Astrocyte of the spinal cord (primary cell): ENCODE measurements at regions not wholly inside any gene's neighbourhood (a gene's known extent, or its start where the extent isn't known, plus 50 kb on each side); places are given as distances from the start of the nearest gene placed in this dataset.
"Not testable (repeated sequence)": the region's sequence is repeated elsewhere in the genome, so short reads cannot be mapped to it uniquely, and the experiment has no call there.

Experiments used
- DNase-seq: peaks from one replicate; pipeline ENCODE4 v3.0.0; 2011; ENCODE audit warnings: low read depth, low spot score
- H3K4me3 ChIP-seq: 2 replicates; pipeline ENCODE4 v1.5.1; 2011; ENCODE audit warnings: low read depth, mild to moderate bottlenecking, low read length, moderate library complexity
- CTCF ChIP-seq: IDR thresholded peaks from 2 replicates; pipeline ENCODE4 v1.5.1; 2012; ENCODE audit warnings: low read depth, mild to moderate bottlenecking, low read length, inconsistent platforms
- in situ Hi-C: cut with HindIII; loops from 2 replicates; pipeline ENCODE4 v1.10.0; 2017; ENCODE audit warnings: low sequenced_read_pairs

- no peak for DNase-seq
- in situ Hi-C loops: no loop called here
- H3K4me3 ChIP-seq: no peak overlapping the region
- no peak for TF ChIP-seq CTCF
Observed at GRCh38 chr1:238611406-238611805, 720.7 kb upstream of the ZP4 start.

GRCh38 chr1:238608144-238608543 is 717.4 kb upstream of the ZP4 start:
- H3K4me3 ChIP-seq: no peak overlapping the region
- no peak for TF ChIP-seq CTCF
- in situ Hi-C loops: no loop called here
- no peak for DNase-seq

- DNase-seq: peak; percentile 55
- TF ChIP-seq CTCF: no peak
- in situ Hi-C loops: no loop called here
- H3K4me3 ChIP-seq: no peak overlapping the region
Observed at GRCh38 chr1:238606896-238607295, 716.2 kb upstream of the ZP4 start.

GRCh38 chr1:238606457-238606856 is 715.7 kb upstream of the ZP4 start:
- TF ChIP-seq CTCF: no peak
- in situ Hi-C loops: no loop called here

GRCh38 chr1:238604357-238604756 is 713.6 kb upstream of the ZP4 start:
- in situ Hi-C loops: no loop called here
- H3K4me3 ChIP-seq: no peak overlapping the region
- no peak for DNase-seq
- TF ChIP-seq CTCF: no peak

More at GRCh38 chr1:238606457-238606856, 715.7 kb upstream of the ZP4 start:
- H3K4me3 ChIP-seq: no peak overlapping the region
- DNase-seq: peak; percentile 4

- H3K4me3 ChIP-seq, in situ Hi-C loops, DNase-seq: not testable (repeated sequence)
Observed at GRCh38 chr1:238601604-238602003, 710.9 kb upstream of the ZP4 start.

- no peak for TF ChIP-seq CTCF
- in situ Hi-C loops: no loop called here
- no peak for DNase-seq
- no peak overlapping the region for H3K4me3 ChIP-seq
Observed at GRCh38 chr1:238596703-238597102, 706.0 kb upstream of the ZP4 start.
